CD14-positive monocyte (primary cell): ENCODE measurements at regions not wholly inside any gene's neighbourhood (a gene's known extent, or its start where the extent isn't known, plus 50 kb on each side); places are given as distances from the start of the nearest gene placed in this dataset.

Experiments used
- DNase-seq, 3 donors: peaks; one replicate each; pipeline ENCODE4 v3.0.0-alpha.2; 2011 to 2022
- H2AFZ ChIP-seq: 2 replicates; pipeline ENCODE4 v1.6.0; 2012; ENCODE audit warnings: mild to moderate bottlenecking, low read depth, low read length, inconsistent platforms; ENCODE audit not compliant: insufficient read depth, poor library complexity, severe bottlenecking
- H3K27ac ChIP-seq, 2 donors: 1 replicate in 1 of 2; 2 replicates in 1 of 2; pipeline ENCODE4 v1.5.1; 2012 to 2013; ENCODE audit warnings: low read length in 2 of 2, control low read depth in 1 of 2, inconsistent platforms in 1 of 2, low read depth in 1 of 2, mild to moderate bottlenecking in 1 of 2
- H3K27me3 ChIP-seq, 2 donors: one replicate each; pipeline versions ENCODE4 v1.6.0 to v1.6.1; 2011 to 2013; ENCODE audit warnings: low read length in 2 of 2; ENCODE audit not compliant: control insufficient read depth in 2 of 2, insufficient read depth in 2 of 2
- H3K36me3 ChIP-seq, 2 donors: replicated peaks in 1 of 2; 1 replicate in 1 of 2; 2 replicates in 1 of 2; pipeline versions ENCODE4 v1.5.1 to v1.6.1; 2012 to 2013; ENCODE audit warnings: low read length in 2 of 2, control low read depth in 1 of 2, inconsistent platforms in 1 of 2, mild to moderate bottlenecking in 1 of 2; ENCODE audit not compliant: insufficient read depth in 2 of 2, control insufficient read depth in 1 of 2
- H3K4me1 ChIP-seq, 2 donors: 1 replicate in 1 of 2; 2 replicates in 1 of 2; pipeline versions ENCODE4 v1.5.1 to v1.6.1; 2012 to 2013; ENCODE audit warnings: low read length in 2 of 2, control low read depth in 1 of 2, inconsistent platforms in 1 of 2, mild to moderate bottlenecking in 1 of 2, moderate library complexity in 1 of 2; ENCODE audit not compliant: insufficient read depth in 2 of 2, control insufficient read depth in 1 of 2
- H3K4me2 ChIP-seq: replicated peaks from 2 replicates; pipeline ENCODE3; 2012; ENCODE audit warnings: low read length, moderate library complexity, mild to moderate bottlenecking; ENCODE audit not compliant: poor library complexity, severe bottlenecking; ENCODE audit errors: extremely low read depth
- H3K4me3 ChIP-seq, 3 experiments: fragments of 200-600 bp in 1 of 3; sonication (generic) in 1 of 3; replicated peaks in 1 of 3; 1 replicate in 2 of 3; 2 replicates in 1 of 3; pipeline ENCODE4 v1.5.1; 2011 to 2013; ENCODE audit warnings: low read length in 3 of 3, mild to moderate bottlenecking in 3 of 3, control low read depth in 2 of 3, low read depth in 2 of 3, inconsistent platforms in 1 of 3, moderate library complexity in 1 of 3
- H3K79me2 ChIP-seq: 2 replicates; pipeline ENCODE4 v1.6.0; 2012; ENCODE audit warnings: mild to moderate bottlenecking, control low read depth, inconsistent platforms, low read length, moderate library complexity; ENCODE audit not compliant: insufficient read depth
- H3K9ac ChIP-seq: 2 replicates; pipeline ENCODE4 v1.6.0; 2017; ENCODE audit warnings: low read length, mild to moderate bottlenecking; ENCODE audit not compliant: insufficient read depth, poor library complexity, severe bottlenecking
- H3K9me3 ChIP-seq, 2 donors: replicated peaks in 1 of 2; 1 replicate in 1 of 2; 2 replicates in 1 of 2; pipeline versions ENCODE4 v1.5.1 to v1.6.1; 2012 to 2013; ENCODE audit warnings: low read length in 2 of 2, control low read depth in 1 of 2; ENCODE audit not compliant: control insufficient read depth in 1 of 2, insufficient read depth in 1 of 2
- H4K20me1 ChIP-seq: 2 replicates; pipeline ENCODE4 v1.6.0; 2012; ENCODE audit warnings: mild to moderate bottlenecking, low read length, control low read depth, moderate library complexity; ENCODE audit not compliant: insufficient read depth
- H3K27ac Mint-ChIP-seq, 7 donors: one replicate each; pipeline ENCODE4 v1.8.0; 2020; ENCODE audit warnings: mild to moderate bottlenecking in 7 of 7, mixed read lengths in 7 of 7, moderate library complexity in 6 of 7, inconsistent platforms in 2 of 7
- H3K27me3 Mint-ChIP-seq, 3 donors: one replicate each; pipeline ENCODE4 v1.8.0; 2021 to 2022; ENCODE audit warnings: low read depth in 3 of 3, mild to moderate bottlenecking in 3 of 3, mixed read lengths in 3 of 3, moderate library complexity in 3 of 3, inconsistent platforms in 1 of 3
- H3K36me3 Mint-ChIP-seq, 2 donors: one replicate each; pipeline ENCODE4 v1.8.0; 2020; ENCODE audit warnings: mixed read lengths in 2 of 2, inconsistent platforms in 1 of 2, mild to moderate bottlenecking in 1 of 2
- H3K4me1 Mint-ChIP-seq: one replicate; pipeline ENCODE4 v1.8.0; 2020; ENCODE audit warnings: mild to moderate bottlenecking, mixed read lengths
- H3K4me3 Mint-ChIP-seq, 2 donors: one replicate each; pipeline ENCODE4 v1.8.0; 2020; ENCODE audit warnings: mild to moderate bottlenecking in 2 of 2, mixed read lengths in 2 of 2, moderate library complexity in 1 of 2
- H3K9me3 Mint-ChIP-seq, 7 donors: one replicate each; pipeline ENCODE4 v1.8.0; 2020 to 2022; ENCODE audit warnings: mixed read lengths in 7 of 7, mild to moderate bottlenecking in 6 of 7, moderate library complexity in 6 of 7, inconsistent platforms in 2 of 7
- CTCF ChIP-seq: fragments of 200-600 bp; IDR thresholded peaks from one replicate; pipeline ENCODE4 v1.8.0; 2022; ENCODE audit warnings: antibody characterized with exemption, mild to moderate bottlenecking
- WGBS: methylation state at CpG from one replicate; pipeline ENCODE4 v1.1.5; 2013; ENCODE audit warnings: missing lambda C conversion rate; ENCODE audit not compliant: insufficient coverage; 5-methylcytosine and 5-hydroxymethylcytosine counted together
- intact Hi-C, 2 donors: fragments of 100-400 bp; cut with micrococcal nuclease; formaldehyde crosslinking; loops; one replicate each; pipeline versions ENCODE4 v1.15.0 to v1.15.1; 2023

GRCh38 chr13:108419768-108420167 is 150.2 kb downstream of the TNFSF13B start:
- Histone ChIP-seq H3K4me1 (no peaks in the 10 kb centered on the region), H3K36me3 (no peaks in the 10 kb centered on the region), H3K9me3 (no peaks in the 10 kb centered on the region), H3K27ac (no peak overlapping the region), H3K9ac (no peak overlapping the region), H4K20me1 (no peaks in the 10 kb centered on the region), H2AFZ (no peak overlapping the region), H3K4me3 (no peak overlapping the region), H3K27me3 (no peaks in the 10 kb centered on the region), H3K4me2 (no peak overlapping the region), H3K79me2 (no peaks in the 10 kb centered on the region)
- intact Hi-C loops, result no loop called here
- no peak for DNase-seq
- H3K27me3 Mint-ChIP-seq, result no peaks in the 10 kb centered on the region
- peaks cover 15% of the 10 kb centered on the region for H3K4me1 Mint-ChIP-seq
- no peak for TF ChIP-seq CTCF
- no peak overlapping the region for H3K4me3 Mint-ChIP-seq
- peaks cover 0 to 12% (median 9%) of the 10 kb centered on the region in 7 donors for H3K9me3 Mint-ChIP-seq
- WGBS, result 52% methylated on average over 6 of the region's 6 CpGs
- no peak overlapping the region for H3K27ac Mint-ChIP-seq
- no peaks in the 10 kb centered on the region for H3K36me3 Mint-ChIP-seq

- H3K27me3 ChIP-seq, result no peaks in the 10 kb centered on the region
- no peak overlapping the region for H3K27ac Mint-ChIP-seq
- no peaks in the 10 kb centered on the region for H3K79me2 ChIP-seq
- no peaks in the 10 kb centered on the region for H3K36me3 Mint-ChIP-seq
- H3K27me3 Mint-ChIP-seq, result no peaks in the 10 kb centered on the region
- no peak for TF ChIP-seq CTCF
- H2AFZ ChIP-seq, result no peak overlapping the region
- H3K4me1 ChIP-seq, result no peaks in the 10 kb centered on the region
- H3K27ac ChIP-seq, result no peak overlapping the region
- no peak overlapping the region for H3K4me2 ChIP-seq
- no peaks in the 10 kb centered on the region for H4K20me1 ChIP-seq
- H3K4me1 Mint-ChIP-seq, result peaks cover under 1% of the 10 kb centered on the region
- H3K9me3 ChIP-seq, result no peaks in the 10 kb centered on the region
- 94% methylated on average over 3 of the region's 4 CpGs for WGBS
- no peaks in the 10 kb centered on the region for H3K36me3 ChIP-seq
- no peak overlapping the region for H3K4me3 Mint-ChIP-seq
- no peak overlapping the region for H3K4me3 ChIP-seq
- DNase-seq, result no peak
- H3K9me3 Mint-ChIP-seq, result peaks cover 0 to 12% (median 3%) of the 10 kb centered on the region in 7 donors
- intact Hi-C loops, result no loop called here
- no peak overlapping the region for H3K9ac ChIP-seq
Observed at GRCh38 chr13:108425056-108425455, 155.5 kb downstream of the TNFSF13B start.
